ENCODE measurements at regions not wholly inside any gene's neighbourhood (a gene's known extent, or its start where the extent isn't known, plus 50 kb on each side); places are given as distances from the start of the nearest gene placed in this dataset.
"Not testable (repeated sequence)": the region's sequence is repeated elsewhere in the genome, so short reads cannot be mapped to it uniquely, and the experiment has no call there.

GRCh38 chr5:104002783-104003182 lies 440.2 kb upstream of the NUDT12 start:
- not testable (repeated sequence) for DNase-seq (ENCODE audit: low spot score)

GRCh38 chr5:104001136-104001535 lies 438.5 kb upstream of the NUDT12 start:
- no peak for DNase-seq (ENCODE audit: low spot score)

- no peak for DNase-seq (ENCODE audit: low spot score)
These were observed 430.4 kb upstream of the NUDT12 start for GRCh38 chr5:103993031-103993430.

GRCh38 chr5:103990064-103990463 lies 427.5 kb upstream of the NUDT12 start:
- no peak for DNase-seq (ENCODE audit: low spot score)

GRCh38 chr5:103981592-103981991 lies 419.0 kb upstream of the NUDT12 start:
- DNase-seq (ENCODE audit: low spot score), result no peak

GRCh38 chr5:103973669-103974068 lies 411.1 kb upstream of the NUDT12 start:
- DNase-seq (ENCODE audit: low spot score), result no peak

- DNase-seq (ENCODE audit: low spot score), result not testable (repeated sequence)
These were observed 403.7 kb upstream of the NUDT12 start for GRCh38 chr5:103966295-103966694.

GRCh38 chr5:103962023-103962422 lies 399.4 kb upstream of the NUDT12 start:
- no peak for DNase-seq (ENCODE audit: low spot score)

- DNase-seq (ENCODE audit: low spot score), result no peak
These were observed 391.2 kb upstream of the NUDT12 start for GRCh38 chr5:103953601-103954382.

GRCh38 chr5:103951776-103952175 lies 389.2 kb upstream of the NUDT12 start:
- DNase-seq (ENCODE audit: low spot score), result no peak

- no peak for DNase-seq (ENCODE audit: low spot score)
These were observed 380.6 kb upstream of the NUDT12 start for GRCh38 chr5:103943230-103943629.

GRCh38 chr5:103942587-103943186 lies 380.1 kb upstream of the NUDT12 start:
- DNase-seq (ENCODE audit: low spot score), result no peak

- no peak for DNase-seq (ENCODE audit: low spot score)
These were observed 379.0 kb upstream of the NUDT12 start for GRCh38 chr5:103941596-103941995.

GRCh38 chr5:103938146-103938695 lies 375.6 kb upstream of the NUDT12 start:
- no peak for DNase-seq (ENCODE audit: low spot score)

GRCh38 chr5:103929338-103930013 lies 366.9 kb upstream of the NUDT12 start:
- no peak for DNase-seq (ENCODE audit: low spot score)

GRCh38 chr5:103927739-103928138 lies 365.1 kb upstream of the NUDT12 start:
- no peak for DNase-seq (ENCODE audit: low spot score)

- DNase-seq (ENCODE audit: low spot score), result no peak
These were observed 361.1 kb upstream of the NUDT12 start for GRCh38 chr5:103923616-103924168.

GRCh38 chr5:103919506-103919905 lies 356.9 kb upstream of the NUDT12 start:
- no peak for DNase-seq (ENCODE audit: low spot score)

GRCh38 chr5:103918668-103919367 lies 356.2 kb upstream of the NUDT12 start:
- DNase-seq (ENCODE audit: low spot score), result peak; percentile 10

GRCh38 chr5:103915081-103915480 lies 352.5 kb upstream of the NUDT12 start:
- no peak for DNase-seq (ENCODE audit: low spot score)

- DNase-seq (ENCODE audit: low spot score), result no peak
These were observed 348.2 kb upstream of the NUDT12 start for GRCh38 chr5:103910786-103911185.

- DNase-seq (ENCODE audit: low spot score), result no peak
These were observed 347.4 kb upstream of the NUDT12 start for GRCh38 chr5:103910011-103910410.

Measured in AG08395 (cell line).